Stimulated activated CD4-positive, alpha-beta T cell treated with anti-CD3 and anti-CD28 coated beads, Interleukin-2, amount 100 ng/mL, for 48 hours (primary cell): ENCODE measurements at regions not wholly inside any gene's neighbourhood (a gene's known extent, or its start where the extent isn't known, plus 50 kb on each side); places are given as distances from the start of the nearest gene placed in this dataset.
"Not testable (repeated sequence)": the region's sequence is repeated elsewhere in the genome, so short reads cannot be mapped to it uniquely, and the experiment has no call there.

Source experiments
- DNase-seq, 2 donors: peaks; one replicate each; pipeline ENCODE4 v3.0.0-alpha.2; 2020

GRCh38 chr10:101280511-101280910 lies 51.2 kb upstream of the LBX1 start:
- DNase-seq, result no peak

DNA sequence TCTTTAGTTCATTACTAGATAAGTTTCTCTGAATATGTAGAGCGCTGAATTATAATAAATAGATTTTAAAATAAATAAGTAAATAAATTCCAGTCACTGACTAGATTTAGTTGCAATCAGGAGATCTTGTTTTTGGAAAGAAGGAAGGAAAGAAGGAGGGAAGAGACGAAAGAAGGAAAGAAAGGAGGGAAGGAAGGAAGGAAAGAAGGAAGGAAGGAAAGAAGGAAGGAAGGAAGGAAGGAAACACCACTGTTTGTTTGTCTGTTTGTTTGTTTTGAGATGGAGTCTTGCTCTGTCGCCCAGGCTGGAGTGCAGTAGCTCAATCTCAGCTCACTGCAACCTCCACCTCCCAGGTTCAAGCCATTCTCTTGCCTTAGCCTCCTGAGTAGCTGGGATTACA lies 51.7 kb upstream of the LBX1 start:
- not testable (repeated sequence) for DNase-seq

DNA sequence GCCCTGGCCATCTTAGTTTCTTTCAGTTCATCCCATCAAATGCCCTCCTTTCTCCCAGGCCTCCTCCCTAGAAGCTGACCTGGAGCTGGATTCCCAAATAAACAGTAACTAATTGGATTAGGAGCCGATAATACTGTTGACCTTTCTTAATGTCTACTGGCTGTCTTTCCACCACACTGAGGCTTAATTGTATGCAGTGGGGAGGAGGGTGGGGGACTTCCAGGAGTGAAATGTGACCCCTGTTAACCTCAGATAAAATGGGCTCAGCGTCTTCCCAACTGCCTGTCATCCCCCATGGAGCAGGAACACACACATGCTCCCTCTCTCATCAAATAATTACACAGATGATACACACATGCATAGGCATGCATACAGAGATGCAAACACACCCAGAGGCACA lies 53.7 kb upstream of the LBX1 start:
- DNase-seq, result no peak

DNA sequence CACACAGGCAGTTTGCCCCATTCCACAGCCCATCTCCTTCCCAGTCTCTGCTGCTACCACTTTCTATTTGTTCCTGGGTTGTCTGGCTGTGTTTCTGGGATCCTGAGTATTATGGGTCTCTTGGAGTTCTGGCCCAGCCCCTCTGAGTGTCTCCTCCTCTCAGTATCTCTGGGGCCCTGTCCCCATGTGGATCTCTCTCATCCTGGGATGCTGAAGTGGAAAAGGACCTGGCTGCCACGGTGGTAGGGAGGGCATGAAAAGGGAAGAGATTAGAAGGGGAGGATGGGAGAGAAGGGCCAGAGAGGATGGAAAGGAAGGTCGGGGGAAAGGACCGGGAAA lies 54.5 kb upstream of the LBX1 start:
- no peak for DNase-seq

- no peak for DNase-seq
These were observed 55.0 kb upstream of the LBX1 start for GRCh38 chr10:101284101-101284743.

- no peak for DNase-seq
These were observed 55.6 kb upstream of the LBX1 start for GRCh38 chr10:101284744-101285463.

DNA sequence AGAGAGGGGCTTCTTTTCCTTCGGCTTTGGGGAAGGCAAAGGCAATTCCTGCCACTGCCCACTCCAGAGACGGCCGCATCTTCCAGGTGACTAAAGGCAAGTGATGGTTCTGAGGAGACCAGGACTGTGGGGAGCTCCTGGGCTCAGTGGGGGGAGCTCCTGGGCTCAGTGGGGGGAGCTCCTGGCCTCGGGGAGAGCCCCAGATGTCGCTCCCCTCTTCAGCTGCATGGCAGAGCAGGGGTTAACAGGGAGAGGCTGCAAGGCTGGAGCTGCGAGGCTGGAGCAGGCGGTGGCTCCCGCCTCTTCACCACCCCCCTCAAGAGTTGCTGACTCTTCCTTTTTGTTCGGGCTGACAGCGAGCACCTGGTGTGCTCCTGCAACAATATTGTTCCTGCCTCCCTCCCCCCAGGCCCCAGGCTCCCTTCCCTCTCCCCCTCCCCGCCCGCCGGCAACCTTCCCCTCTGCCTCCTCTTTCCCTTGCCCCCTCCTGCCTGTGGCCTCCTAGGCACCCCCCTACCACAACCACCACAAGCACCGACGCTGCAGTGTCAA lies 56.3 kb upstream of the LBX1 start:
- no peak for DNase-seq

DNA sequence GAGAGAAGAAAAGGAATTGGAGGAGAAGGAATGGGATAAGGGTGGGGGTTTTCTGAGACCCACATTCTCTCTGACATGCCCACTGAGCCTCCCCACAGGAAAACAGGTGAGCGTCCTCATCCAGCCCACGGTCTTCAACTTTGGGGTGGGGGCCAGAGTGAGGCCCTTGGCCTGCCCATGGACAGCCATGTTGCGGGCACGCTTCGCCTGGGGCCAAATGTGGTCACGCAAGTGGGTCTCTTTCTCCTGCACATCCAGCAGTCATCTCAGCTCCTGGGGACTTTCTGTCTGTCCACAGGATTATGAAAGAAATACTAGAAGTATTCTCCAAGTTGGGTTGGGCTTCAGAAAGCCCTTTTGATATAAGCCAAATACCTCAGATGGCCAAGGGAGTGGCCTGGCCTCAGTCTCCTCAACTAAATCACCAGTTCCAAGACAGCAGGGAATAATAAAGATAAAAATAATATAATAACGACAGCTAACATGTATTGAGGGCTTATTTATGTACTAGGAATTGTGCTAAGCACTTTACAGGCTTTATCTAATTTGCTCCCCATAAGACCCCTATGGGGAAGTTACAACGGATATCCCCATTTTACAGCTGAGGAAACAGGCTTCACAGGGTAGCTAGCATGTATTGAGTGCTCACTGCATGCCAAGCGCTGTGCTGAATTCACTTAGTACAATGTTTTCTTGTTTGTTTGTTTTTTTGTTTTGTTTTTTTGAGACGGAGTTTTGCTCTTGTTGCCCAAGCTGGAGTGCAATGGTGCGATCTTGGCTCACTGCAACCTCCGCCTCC lies 57.2 kb upstream of the LBX1 start:
- DNase-seq, result no peak

DNA sequence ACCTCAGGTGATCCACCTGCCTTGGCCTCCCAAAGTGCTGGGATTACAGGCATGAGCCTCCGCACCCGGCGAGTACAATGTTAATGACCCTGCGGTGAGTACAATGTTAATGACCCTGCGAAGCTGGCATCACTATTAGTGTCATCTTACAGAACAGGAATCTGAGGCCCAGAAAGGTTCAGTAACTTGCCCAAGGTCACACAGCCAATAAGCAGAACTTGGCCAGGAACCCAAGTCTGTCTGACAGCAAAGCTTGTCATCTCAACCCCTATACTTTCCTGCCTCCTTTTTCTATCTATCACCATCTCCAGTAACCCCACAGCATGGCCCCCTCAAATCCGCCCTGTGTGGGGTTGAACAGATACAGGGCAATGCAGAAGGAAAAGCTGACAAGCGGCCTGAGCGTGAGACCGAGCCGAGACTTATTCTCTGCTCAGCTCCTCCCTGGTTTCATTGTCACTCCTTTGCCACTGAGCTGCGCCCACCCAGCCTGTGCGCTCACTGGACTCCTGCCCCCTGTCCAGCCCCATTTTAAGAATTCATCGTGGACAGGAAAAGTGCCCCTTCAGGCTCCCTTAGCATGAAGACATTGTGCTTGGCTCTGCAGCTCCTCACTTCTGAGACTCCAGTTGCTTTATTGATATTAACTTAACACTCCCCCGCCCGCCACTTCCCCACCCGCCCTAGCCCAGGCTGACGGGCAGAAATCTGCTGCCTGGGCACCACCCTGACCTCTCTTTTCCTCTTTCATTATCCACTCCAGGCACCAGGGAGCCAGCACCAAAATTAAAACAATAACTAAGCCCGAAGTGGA lies 58.1 kb upstream of the LBX1 start:
- DNase-seq, result no peak

DNA sequence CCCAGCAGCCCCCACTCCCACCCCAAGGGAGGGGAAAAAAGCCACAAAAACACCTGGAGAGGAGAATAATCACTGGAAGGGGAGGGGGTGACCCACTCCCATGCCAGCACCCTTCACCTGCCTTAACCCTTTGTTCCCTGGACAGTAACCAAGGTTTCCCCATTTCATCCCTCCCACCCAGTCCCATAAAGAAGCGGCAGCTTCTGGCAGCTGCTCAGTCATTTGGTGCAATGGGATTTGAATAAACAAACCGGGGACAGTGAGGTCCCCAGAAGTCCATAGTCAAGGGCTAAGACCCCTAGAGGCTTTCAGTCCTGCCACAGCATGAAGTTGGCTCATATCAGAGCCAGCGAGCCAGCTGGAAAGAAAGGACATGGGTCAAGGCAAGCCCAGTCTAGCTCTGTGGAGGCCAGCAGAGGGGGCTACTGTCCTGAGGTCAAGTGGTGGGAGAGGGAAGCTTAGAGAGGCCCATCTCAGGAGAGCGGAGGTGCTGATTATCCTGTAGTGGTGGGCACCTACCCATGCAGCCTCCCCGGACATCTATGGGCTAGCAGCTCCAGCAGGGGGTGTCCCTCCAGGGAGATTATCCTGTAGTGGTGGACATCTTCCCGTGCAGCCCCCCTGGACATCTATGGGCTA lies 58.9 kb upstream of the LBX1 start:
- no peak for DNase-seq

GRCh38 chr10:101289541-101289940 lies 60.3 kb upstream of the LBX1 start:
- DNase-seq, result no peak

DNA sequence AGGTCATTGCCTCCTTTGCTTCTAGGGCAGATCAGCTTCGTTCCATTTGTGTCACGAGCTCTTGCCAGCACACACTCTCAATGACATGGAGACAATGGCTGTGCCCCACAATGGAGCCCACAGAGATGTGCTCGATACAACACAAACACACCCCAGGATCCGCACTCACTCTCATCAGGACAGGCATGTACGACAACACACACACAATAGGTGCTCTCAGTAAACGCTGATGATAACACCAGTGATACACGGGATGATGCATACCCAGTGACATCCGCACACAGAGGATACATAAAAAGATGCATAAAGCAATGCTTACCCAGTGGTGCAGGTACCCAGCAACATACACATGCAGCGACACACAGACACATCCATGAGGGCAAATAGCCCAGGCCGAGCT lies 61.2 kb upstream of the LBX1 start:
- DNase-seq, result no peak

- DNase-seq, result no peak
These were observed 61.6 kb upstream of the LBX1 start for GRCh38 chr10:101290881-101291280.

GRCh38 chr10:101291331-101292193 lies 62.3 kb upstream of the LBX1 start:
- DNase-seq, result peak; percentile 51 to 55

- DNase-seq, result no peak
These were observed 61.6 kb upstream of the BTRC start for GRCh38 chr10:101292194-101293006.

GRCh38 chr10:101293007-101293723 lies 60.8 kb upstream of the BTRC start:
- DNase-seq, result no peak

DNA sequence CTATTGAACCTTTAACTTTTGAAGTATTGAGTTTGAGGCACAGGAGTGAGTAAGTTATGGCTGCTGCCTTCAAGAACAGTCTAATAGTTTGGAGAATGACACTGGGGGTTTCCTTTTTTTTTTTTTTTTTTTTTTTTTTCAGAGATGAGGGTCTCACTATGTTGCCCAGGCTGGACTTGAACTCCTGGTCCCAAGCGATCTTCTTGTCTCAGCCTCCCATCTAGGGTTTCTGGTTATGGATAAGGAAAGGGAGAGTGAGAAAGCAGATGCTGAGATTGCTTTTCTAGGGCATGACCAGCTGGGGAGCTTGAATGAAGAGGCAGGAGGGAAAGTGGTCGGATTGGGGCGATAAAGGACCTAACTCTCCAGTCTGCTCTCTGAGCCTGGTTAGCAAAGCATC lies 59.9 kb upstream of the BTRC start:
- no peak for DNase-seq

GRCh38 chr10:101295261-101295660 lies 58.7 kb upstream of the BTRC start:
- DNase-seq, result no peak

- peak; percentile 78 to 82 for DNase-seq
These were observed 56.0 kb upstream of the BTRC start for GRCh38 chr10:101297901-101298486.
